ENCODE measurements at regions not wholly inside any gene's neighbourhood (a gene's known extent, or its start where the extent isn't known, plus 50 kb on each side); places are given as distances from the start of the nearest gene placed in this dataset.

DNA sequence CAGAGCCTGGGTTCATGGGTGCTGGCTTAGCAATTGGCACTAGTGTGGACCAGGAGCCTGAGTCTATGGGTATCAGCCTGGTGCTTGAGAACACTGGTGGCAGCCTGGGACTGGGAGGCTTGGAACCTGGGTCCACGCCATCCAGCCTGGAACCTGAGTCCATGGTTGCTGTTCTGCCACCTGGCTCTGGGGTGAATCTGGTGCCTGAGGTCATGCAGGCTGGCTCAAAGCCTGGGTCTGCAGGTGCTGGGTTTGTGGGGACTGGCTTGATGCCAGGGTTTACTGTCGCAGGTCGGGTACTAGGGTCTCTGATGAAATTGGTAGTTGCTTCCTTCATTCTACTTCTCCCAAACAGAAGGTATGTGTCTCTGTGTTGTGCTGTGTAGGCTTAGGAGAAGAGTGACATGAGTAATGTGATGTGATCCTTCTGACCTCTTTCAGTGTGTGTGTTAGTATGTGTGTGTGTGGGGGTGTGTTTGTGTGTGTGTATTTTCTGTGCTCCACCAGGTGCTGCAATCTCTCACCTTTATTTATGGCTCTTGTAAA is 517.0 kb upstream of the EPHA5 start:
- no peak overlapping the region for H3K4me2 ChIP-seq (ENCODE audit: low read depth, low read length, poor library complexity, severe bottlenecking)
- H3K9ac ChIP-seq (ENCODE audit: low read length) = no peak overlapping the region
- H3K9me2 ChIP-seq (replicated peaks; ENCODE audit: insufficient read depth, low read length) = no peaks in the 10 kb centered on the region
- H4K20me1 ChIP-seq (ENCODE audit: low read depth, low read length) = no peaks in the 10 kb centered on the region
- no peak overlapping the region for H3K4me3 ChIP-seq (ENCODE audit: insufficient read depth, low read length, poor library complexity, severe bottlenecking)
- no peak for TF ChIP-seq EZH2phosphoT487 (conservative IDR thresholded peaks at IDR 0.05; ENCODE audit: low read length)
- TF ChIP-seq, protein P1, sequence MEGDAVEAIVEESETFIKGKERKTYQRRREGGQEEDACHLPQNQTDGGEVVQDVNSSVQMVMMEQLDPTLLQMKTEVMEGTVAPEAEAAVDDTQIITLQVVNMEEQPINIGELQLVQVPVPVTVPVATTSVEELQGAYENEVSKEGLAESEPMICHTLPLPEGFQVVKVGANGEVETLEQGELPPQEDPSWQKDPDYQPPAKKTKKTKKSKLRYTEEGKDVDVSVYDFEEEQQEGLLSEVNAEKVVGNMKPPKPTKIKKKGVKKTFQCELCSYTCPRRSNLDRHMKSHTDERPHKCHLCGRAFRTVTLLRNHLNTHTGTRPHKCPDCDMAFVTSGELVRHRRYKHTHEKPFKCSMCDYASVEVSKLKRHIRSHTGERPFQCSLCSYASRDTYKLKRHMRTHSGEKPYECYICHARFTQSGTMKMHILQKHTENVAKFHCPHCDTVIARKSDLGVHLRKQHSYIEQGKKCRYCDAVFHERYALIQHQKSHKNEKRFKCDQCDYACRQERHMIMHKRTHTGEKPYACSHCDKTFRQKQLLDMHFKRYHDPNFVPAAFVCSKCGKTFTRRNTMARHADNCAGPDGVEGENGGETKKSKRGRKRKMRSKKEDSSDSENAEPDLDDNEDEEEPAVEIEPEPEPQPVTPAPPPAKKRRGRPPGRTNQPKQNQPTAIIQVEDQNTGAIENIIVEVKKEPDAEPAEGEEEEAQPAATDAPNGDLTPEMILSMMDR (IDR thresholded peaks at IDR 0.05; ENCODE audit: insufficient read depth, low read length, poor library complexity, severe bottlenecking) = no peak
- no peak overlapping the region for H2AFZ ChIP-seq (ENCODE audit: low read depth, low read length, severe bottlenecking)
- H3K27ac ChIP-seq (ENCODE audit: low read depth, low read length) = no peak overlapping the region
- no peaks in the 10 kb centered on the region for H3K36me3 ChIP-seq (ENCODE audit: low read length)
- no peaks in the 10 kb centered on the region for H3K79me2 ChIP-seq (ENCODE audit: insufficient read depth, low read length)
- H3K27me3 ChIP-seq (ENCODE audit: low read length) = no peaks in the 10 kb centered on the region
- no peaks in the 10 kb centered on the region for H3F3A ChIP-seq (ENCODE audit: insufficient read depth)
- H3K9me3 ChIP-seq (ENCODE audit: insufficient read depth, low read length) = no peaks in the 10 kb centered on the region

DNA sequence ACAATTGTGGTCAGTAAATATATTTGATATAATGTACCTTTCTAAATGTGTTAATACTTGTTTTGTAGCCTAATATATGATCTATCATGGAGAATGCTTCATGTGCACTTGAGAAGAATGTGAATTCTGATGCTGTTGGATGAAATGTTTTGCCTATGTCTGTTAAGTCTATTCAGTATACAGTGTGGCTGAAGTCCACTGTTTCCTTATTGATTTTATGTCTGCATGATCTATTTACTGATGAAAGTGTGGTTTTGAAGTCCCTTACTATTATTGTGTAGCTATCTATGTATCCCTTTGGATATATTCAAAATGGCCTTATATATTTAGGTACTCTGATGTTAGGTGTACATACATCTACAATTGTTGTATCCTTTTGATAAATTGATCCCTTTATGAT is 515.8 kb upstream of the EPHA5 start:
- Histone ChIP-seq H3K9ac (ENCODE audit: low read length) (no peak overlapping the region), H2AFZ (ENCODE audit: low read depth, low read length, severe bottlenecking) (no peak overlapping the region), H3K79me2 (ENCODE audit: insufficient read depth, low read length) (no peaks in the 10 kb centered on the region), H4K20me1 (ENCODE audit: low read depth, low read length) (no peaks in the 10 kb centered on the region), H3K4me3 (ENCODE audit: insufficient read depth, low read length, poor library complexity, severe bottlenecking) (no peak overlapping the region), H3K27me3 (ENCODE audit: low read length) (no peaks in the 10 kb centered on the region), H3K9me3 (ENCODE audit: insufficient read depth, low read length) (no peaks in the 10 kb centered on the region), H3K9me2 (replicated peaks; ENCODE audit: insufficient read depth, low read length) (no peaks in the 10 kb centered on the region), H3K4me2 (ENCODE audit: low read depth, low read length, poor library complexity, severe bottlenecking) (no peak overlapping the region), H3K27ac (ENCODE audit: low read depth, low read length) (no peak overlapping the region), H3F3A (ENCODE audit: insufficient read depth) (no peaks in the 10 kb centered on the region), H3K36me3 (ENCODE audit: low read length) (no peaks in the 10 kb centered on the region)
- TF ChIP-seq EZH2phosphoT487 (conservative IDR thresholded peaks at IDR 0.05; ENCODE audit: low read length) = no peak
- TF ChIP-seq, protein P1 (IDR thresholded peaks at IDR 0.05; ENCODE audit: insufficient read depth, low read length, poor library complexity, severe bottlenecking) = no peak

DNA sequence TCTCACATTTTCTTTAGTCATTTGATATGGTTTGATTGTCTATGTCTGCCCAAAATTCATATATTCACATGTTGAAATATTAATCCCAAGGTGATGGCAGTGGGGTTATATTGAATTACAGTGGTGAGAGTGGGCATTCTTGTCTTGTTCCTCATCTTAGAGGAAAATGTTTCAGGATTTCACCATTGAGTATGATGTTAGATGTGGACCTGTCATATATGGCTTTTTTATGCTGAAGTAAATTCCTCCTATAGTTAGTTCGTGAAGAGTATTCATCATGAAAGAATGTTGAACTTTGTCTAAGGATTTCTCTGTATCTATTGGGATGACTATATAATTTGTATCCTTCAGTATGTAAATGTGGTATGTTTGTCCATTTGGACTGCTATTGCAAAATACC is 512.3 kb upstream of the EPHA5 start:
- H3K9ac ChIP-seq (ENCODE audit: low read length) = no peak overlapping the region

More for the DNA sequence above, 512.3 kb upstream of the EPHA5 start:
- H4K20me1 ChIP-seq (ENCODE audit: low read depth, low read length) = no peaks in the 10 kb centered on the region
- no peak overlapping the region for H2AFZ ChIP-seq (ENCODE audit: low read depth, low read length, severe bottlenecking)
- H3F3A ChIP-seq (ENCODE audit: insufficient read depth) = no peaks in the 10 kb centered on the region
- H3K27me3 ChIP-seq (ENCODE audit: low read length) = no peaks in the 10 kb centered on the region
- no peaks in the 10 kb centered on the region for H3K9me2 ChIP-seq (replicated peaks; ENCODE audit: insufficient read depth, low read length)
- no peak overlapping the region for H3K4me2 ChIP-seq (ENCODE audit: low read depth, low read length, poor library complexity, severe bottlenecking)
- no peak overlapping the region for H3K27ac ChIP-seq (ENCODE audit: low read depth, low read length)
- H3K79me2 ChIP-seq (ENCODE audit: insufficient read depth, low read length) = no peaks in the 10 kb centered on the region
- no peaks in the 10 kb centered on the region for H3K36me3 ChIP-seq (ENCODE audit: low read length)
- H3K4me3 ChIP-seq (ENCODE audit: insufficient read depth, low read length, poor library complexity, severe bottlenecking) = no peak overlapping the region
- TF ChIP-seq, protein P1 (IDR thresholded peaks at IDR 0.05; ENCODE audit: insufficient read depth, low read length, poor library complexity, severe bottlenecking) = no peak
- no peak for TF ChIP-seq EZH2phosphoT487 (conservative IDR thresholded peaks at IDR 0.05; ENCODE audit: low read length)
- H3K9me3 ChIP-seq (ENCODE audit: insufficient read depth, low read length) = no peaks in the 10 kb centered on the region

All from SU-DHL-6 (cell line).